Heart right ventricle (tissue), 16 donors: ENCODE measurements at regions not wholly inside any gene's neighbourhood (a gene's known extent, or its start where the extent isn't known, plus 50 kb on each side); places are given as distances from the start of the nearest gene placed in this dataset.

Experiments
- ATAC-seq, 8 donors: fragments of 200-7000 bp; cut with Tn5 transposase; one replicate each; pipeline ENCODE4 v1.9.1; 2020; ENCODE audit warnings: mild to moderate bottlenecking in 8 of 8, moderate library complexity in 8 of 8, moderate number of reproducible peaks in 1 of 8
- DNase-seq, 2 donors: peaks; one replicate each; pipeline ENCODE4 v3.0.0-alpha.2; 2020
- H3K27ac ChIP-seq, 10 donors: fragments of 200-600 bp; sonication (generic) in 2 of 10; one replicate each; pipeline versions ENCODE4 v1.5.0 to v1.8.0; 2020 to 2022; ENCODE audit warnings: mild to moderate bottlenecking in 3 of 10
- H3K27me3 ChIP-seq, 7 donors: fragments of 200-600 bp; one replicate each; pipeline ENCODE4 v1.8.0; 2021 to 2022; ENCODE audit warnings: mild to moderate bottlenecking in 2 of 7
- H3K36me3 ChIP-seq, 9 donors: fragments of 200-600 bp; sonication (generic) in 1 of 9; one replicate each; pipeline versions ENCODE4 v1.5.0 to v1.8.0; 2020 to 2022; ENCODE audit warnings: mild to moderate bottlenecking in 2 of 9
- H3K4me1 ChIP-seq, 9 donors: fragments of 200-600 bp; sonication (generic) in 1 of 9; one replicate each; pipeline versions ENCODE4 v1.5.0 to v1.8.0; 2020 to 2022; ENCODE audit warnings: mild to moderate bottlenecking in 4 of 9
- H3K4me3 ChIP-seq, 10 donors: fragments of 200-600 bp; sonication (generic) in 2 of 10; one replicate each; pipeline versions ENCODE4 v1.5.0 to v1.8.0; 2020 to 2022; ENCODE audit warnings: mild to moderate bottlenecking in 7 of 10, moderate library complexity in 2 of 10
- H3K9me3 ChIP-seq, 11 donors: fragments of 200-600 bp in 10 of 11; sonication (generic) in 2 of 11; one replicate each; pipeline versions ENCODE4 v1.5.0 to v1.8.0; 2013 to 2022; ENCODE audit warnings: mild to moderate bottlenecking in 2 of 11, control low read depth in 1 of 11, moderate library complexity in 1 of 11
- CTCF ChIP-seq, 9 donors: fragments of 200-600 bp; sonication (generic) in 2 of 9; IDR thresholded peaks; one replicate each; pipeline versions ENCODE4 v1.5.0 to v1.8.0; 2021 to 2022; ENCODE audit warnings: antibody characterized with exemption in 9 of 9, mild to moderate bottlenecking in 5 of 9, moderate library complexity in 1 of 9
- WGBS, 2 donors: extraction: QIAGEN DNeasy Blood & Tissue Kit; methylation state at CpG; one replicate each; pipeline ENCODE4 v1.1.7; 2013; ENCODE audit warnings: inconsistent platforms in 1 of 2; 5-methylcytosine and 5-hydroxymethylcytosine counted together
- intact Hi-C, 10 donors: fragments of 100-400 bp; cut with DNase I; formaldehyde crosslinking; loops; one replicate each; pipeline versions ENCODE4 v1.11.1 to v1.14.2; 2022
- donor health status: Arrhythmogenic right ventricular cardiomyopathy.
- donor health status: ischemic (EF 13 %, LVEDD 7.1; RV severe dilation, severe dysfunction).
- donor health status: healthy with polysubstance abuse.
- donor health status: DM: no; HTN: yes; CAD: no.
- donor health status: DM: no; HTN: no; CAD: no.
- donor health status: ischemic (EF 25% LVEDD 6.9; RV normal size, moderate dysfunction).
- donor health status: ischemic (EF 25% LVEDD 5.7; RV mildly dilated, moderate dysfunction).
- donor health status: healthy.
- donor health status: DM: yes; HTN: yes; CAD: no.
- donor health status: Ischemic cardiomyopathy.
- donor health status: ischemic (EF 35%, LVEDD 5.7; RV mildly dilated, moderate dysfunction).
- donor health status: nonischemic (EF 11% LVEDD 7.7; RV severe dilation, severe dysfunction).
- donor health status: DM: yes; HTN: yes; CAD: no.
- donor health status: PGD.
- donor health status: ischemic (EF 29% LVEDD 5.4; RV normal size, mild dysfunction).
- donor health status: nonischemic (EF 23%, LVEDD 6.1; RV moderate dilation, normal function).

- ATAC-seq (peak in 3 of 8 donors; percentile 51 to 71 (median 56)), DNase-seq (no peak)
- Histone ChIP-seq H3K36me3 (no peaks in the 10 kb centered on the region), H3K4me3 (no peak overlapping the region), H3K9me3 (no peaks in the 10 kb centered on the region), H3K27me3 (no peaks in the 10 kb centered on the region), H3K4me1 (no peaks in the 10 kb centered on the region), H3K27ac (no peak overlapping the region)
- TF ChIP-seq CTCF (IDR thresholded peaks at IDR 0.05) = no peak
- WGBS, 2 donors = 76 to 78% methylated on average over 15 of the region's 15 CpGs
- intact Hi-C loops = no loop called here
These were observed 182.8 kb downstream of the ICE1 start for GRCh38 chr5:5605170-5605764.

- intact Hi-C loops = no loop called here
- no peak for TF ChIP-seq CTCF (IDR thresholded peaks at IDR 0.05)
- DNase-seq = no peak
- ATAC-seq = no peak
- Histone ChIP-seq H3K36me3 (no peaks in the 10 kb centered on the region), H3K4me3 (no peak overlapping the region), H3K9me3 (no peaks in the 10 kb centered on the region), H3K27me3 (no peaks in the 10 kb centered on the region), H3K4me1 (no peaks in the 10 kb centered on the region), H3K27ac (no peak overlapping the region)
- WGBS, 2 donors = 76% methylated on average over 1 of the region's 1 CpG
These were observed 180.1 kb downstream of the ICE1 start for GRCh38 chr5:5602554-5602953.

GRCh38 chr5:5598547-5599113 lies 176.2 kb downstream of the ICE1 start:
- Histone ChIP-seq H3K27me3 (no peaks in the 10 kb centered on the region), H3K4me3 (no peak overlapping the region), H3K9me3 (no peaks in the 10 kb centered on the region), H3K4me1 (peaks cover 0 to 5% (median 0%) of the 10 kb centered on the region in 9 donors), H3K36me3 (no peaks in the 10 kb centered on the region), H3K27ac (no peak overlapping the region)
- DNase-seq (no peak), ATAC-seq (no peak)
- no peak for TF ChIP-seq CTCF (IDR thresholded peaks at IDR 0.05)
- WGBS, 2 donors = 76 to 79% methylated on average over 8 of the region's 8 CpGs
- intact Hi-C loops = no loop called here

- Histone ChIP-seq H3K36me3 (no peaks in the 10 kb centered on the region), H3K27me3 (no peaks in the 10 kb centered on the region), H3K9me3 (no peaks in the 10 kb centered on the region), H3K4me1 (peaks cover 0 to 18% (median 0%) of the 10 kb centered on the region in 9 donors), H3K4me3 (no peak overlapping the region), H3K27ac (peak overlapping the region in 1 of 10 donors; percentile 1)
- intact Hi-C loops = no loop called here
- DNase-seq = no peak
- TF ChIP-seq CTCF (IDR thresholded peaks at IDR 0.05) = no peak
- peak in 3 of 8 donors; percentile 49 to 58 (median 50) for ATAC-seq
These were observed 170.9 kb downstream of the ICE1 start for GRCh38 chr5:5593391-5593790.
